ENCODE measurements at regions not wholly inside any gene's neighbourhood (a gene's known extent, or its start where the extent isn't known, plus 50 kb on each side); places are given as distances from the start of the nearest gene placed in this dataset.

DNA sequence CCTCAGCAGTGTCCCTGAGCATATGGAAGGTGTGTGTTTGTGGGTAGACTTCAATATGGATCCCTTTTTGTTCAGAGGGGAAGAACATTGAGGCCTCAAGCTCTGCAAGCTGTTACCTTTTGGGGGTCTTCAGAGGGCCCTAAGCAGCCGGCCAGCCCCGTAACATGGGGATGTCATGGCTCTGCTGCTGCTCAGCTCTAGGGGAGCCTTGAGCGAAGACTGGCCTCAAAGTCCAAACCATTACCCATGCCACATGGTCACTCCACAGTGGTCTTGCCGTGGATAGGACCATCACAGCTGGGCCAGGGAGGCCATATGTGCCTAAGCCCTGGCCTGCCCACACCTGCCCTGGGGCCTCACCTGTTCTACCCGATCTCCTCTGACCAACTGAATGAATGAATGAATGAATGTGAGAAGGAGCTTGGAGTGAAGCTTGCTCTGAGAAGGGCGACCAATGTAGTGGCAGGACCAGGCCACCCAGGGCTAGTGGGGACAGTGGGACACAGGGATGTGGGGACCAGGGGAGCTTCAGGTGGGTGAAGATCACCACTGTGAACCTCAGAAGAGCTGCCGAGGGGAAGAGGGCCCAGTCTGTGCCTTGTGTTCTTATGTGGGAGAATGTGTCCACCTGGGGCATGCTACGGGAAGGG is 754.6 kb downstream of the BRD1 start:
- Histone ChIP-seq H3K27me3 (replicated peaks in 1 of 7) (peaks cover 0 to 21% (median 0%) of the 10 kb centered on the region in 7 donors), H3K36me3 (no peaks in the 10 kb centered on the region), H3K4me1 (no peaks in the 10 kb centered on the region), H3K27ac (no peak overlapping the region), H3K9me3 (no peaks in the 10 kb centered on the region), H3K4me3 (no peak overlapping the region)
- intact Hi-C loops (cut with DNase I; ENCODE audit: low total_unique reads) = no loop called here
- TF ChIP-seq POLR2AphosphoS5 (IDR thresholded peaks at IDR 0.05) (no peak), POLR2A (IDR thresholded peaks at IDR 0.05) (no peak)
- TF ChIP-seq, protein P1, sequence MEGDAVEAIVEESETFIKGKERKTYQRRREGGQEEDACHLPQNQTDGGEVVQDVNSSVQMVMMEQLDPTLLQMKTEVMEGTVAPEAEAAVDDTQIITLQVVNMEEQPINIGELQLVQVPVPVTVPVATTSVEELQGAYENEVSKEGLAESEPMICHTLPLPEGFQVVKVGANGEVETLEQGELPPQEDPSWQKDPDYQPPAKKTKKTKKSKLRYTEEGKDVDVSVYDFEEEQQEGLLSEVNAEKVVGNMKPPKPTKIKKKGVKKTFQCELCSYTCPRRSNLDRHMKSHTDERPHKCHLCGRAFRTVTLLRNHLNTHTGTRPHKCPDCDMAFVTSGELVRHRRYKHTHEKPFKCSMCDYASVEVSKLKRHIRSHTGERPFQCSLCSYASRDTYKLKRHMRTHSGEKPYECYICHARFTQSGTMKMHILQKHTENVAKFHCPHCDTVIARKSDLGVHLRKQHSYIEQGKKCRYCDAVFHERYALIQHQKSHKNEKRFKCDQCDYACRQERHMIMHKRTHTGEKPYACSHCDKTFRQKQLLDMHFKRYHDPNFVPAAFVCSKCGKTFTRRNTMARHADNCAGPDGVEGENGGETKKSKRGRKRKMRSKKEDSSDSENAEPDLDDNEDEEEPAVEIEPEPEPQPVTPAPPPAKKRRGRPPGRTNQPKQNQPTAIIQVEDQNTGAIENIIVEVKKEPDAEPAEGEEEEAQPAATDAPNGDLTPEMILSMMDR (IDR thresholded peaks at IDR 0.05 in 8 of 11, conservative IDR thresholded peaks at IDR 0.05 in 3 of 11) = no peak
- DNase-seq = no peak
- WGBS, 5 donors = 89 to 95% (median 91%) methylated on average over 8 of the region's 8 CpGs

DNA sequence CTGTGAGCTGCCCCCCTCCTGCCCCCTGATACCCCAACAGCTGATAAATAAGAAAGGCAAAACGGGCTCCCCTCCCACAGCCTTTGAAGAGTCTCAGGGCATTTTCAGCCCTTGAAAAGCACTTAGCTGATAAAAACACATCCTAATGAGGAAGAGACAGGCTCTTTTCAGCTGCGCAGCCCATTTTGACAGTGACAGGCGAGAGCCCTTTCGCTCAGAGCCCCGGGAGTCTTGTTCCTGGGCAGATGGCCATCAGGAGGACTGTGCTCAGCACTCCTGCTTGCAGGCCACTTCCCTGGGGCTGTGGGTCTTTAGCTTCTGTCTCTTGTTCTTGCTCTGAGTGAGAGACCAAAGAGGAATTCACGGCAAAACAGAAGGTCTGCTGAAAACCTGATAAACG is 757.2 kb downstream of the BRD1 start:
- no peaks in the 10 kb centered on the region for H3K4me1 ChIP-seq
- TF ChIP-seq, protein P1 (IDR thresholded peaks at IDR 0.05 in 8 of 11, conservative IDR thresholded peaks at IDR 0.05 in 3 of 11) = no peak
- TF ChIP-seq POLR2AphosphoS5 (IDR thresholded peaks at IDR 0.05) (no peak), POLR2A (IDR thresholded peaks at IDR 0.05) (no peak)
- WGBS, 5 donors = 40 to 52% (median 49%) methylated on average over 7 of the region's 7 CpGs
- intact Hi-C loops (cut with DNase I; ENCODE audit: low total_unique reads) = no loop called here
- no peaks in the 10 kb centered on the region for H3K9me3 ChIP-seq
- H3K36me3 ChIP-seq = no peaks in the 10 kb centered on the region
- no peak for DNase-seq
- peaks cover 0 to 24% (median 0%) of the 10 kb centered on the region in 7 donors for H3K27me3 ChIP-seq (replicated peaks in 1 of 7)
- no peak overlapping the region for H3K4me3 ChIP-seq
- no peak overlapping the region for H3K27ac ChIP-seq

DNA sequence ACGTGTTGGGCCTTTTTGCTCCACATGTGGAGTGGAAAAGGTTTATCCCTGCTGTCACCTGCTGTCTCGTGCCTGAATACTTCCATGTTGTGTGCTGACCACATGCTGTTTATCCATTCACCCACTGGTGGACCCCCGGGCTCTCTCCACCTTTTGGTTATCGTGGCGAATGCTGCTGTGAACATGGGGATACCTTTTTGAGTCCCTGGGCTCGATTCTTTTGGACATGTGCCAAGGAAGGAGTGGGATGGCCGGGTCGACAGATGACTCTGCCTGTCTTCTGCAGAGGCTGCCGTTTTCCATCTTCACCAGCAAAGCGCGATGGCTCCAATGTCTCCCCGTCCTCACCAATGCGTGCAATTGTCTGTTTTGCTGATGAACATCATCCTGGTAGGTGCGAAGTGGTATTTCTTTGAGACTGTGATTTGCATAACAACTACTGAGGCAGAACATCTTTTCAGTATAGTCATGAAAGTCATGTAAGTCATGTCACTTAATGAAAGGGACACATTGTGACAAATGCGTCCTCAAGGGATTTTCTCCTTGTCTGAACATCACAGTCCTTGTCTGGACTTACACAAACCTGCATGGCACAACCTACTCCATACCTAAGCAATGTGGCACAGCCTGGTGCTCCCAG is 758.7 kb downstream of the BRD1 start:
- no peak for DNase-seq
- H3K36me3 ChIP-seq = no peaks in the 10 kb centered on the region
- no peaks in the 10 kb centered on the region for H3K4me1 ChIP-seq
- TF ChIP-seq, protein P1 (IDR thresholded peaks at IDR 0.05 in 8 of 11, conservative IDR thresholded peaks at IDR 0.05 in 3 of 11) = no peak
- TF ChIP-seq POLR2A (IDR thresholded peaks at IDR 0.05) = no peak
- TF ChIP-seq POLR2AphosphoS5 (IDR thresholded peaks at IDR 0.05) = no peak
- H3K9me3 ChIP-seq = no peaks in the 10 kb centered on the region
- 77 to 85% (median 80%) methylated on average over 15 of the region's 15 CpGs for WGBS, 5 donors
- no peak overlapping the region for H3K27ac ChIP-seq
- H3K4me3 ChIP-seq = no peak overlapping the region
- H3K27me3 ChIP-seq (replicated peaks in 1 of 7) = peaks cover 0 to 24% (median 0%) of the 10 kb centered on the region in 7 donors
- intact Hi-C loops (cut with DNase I; ENCODE audit: low total_unique reads) = no loop called here

DNA sequence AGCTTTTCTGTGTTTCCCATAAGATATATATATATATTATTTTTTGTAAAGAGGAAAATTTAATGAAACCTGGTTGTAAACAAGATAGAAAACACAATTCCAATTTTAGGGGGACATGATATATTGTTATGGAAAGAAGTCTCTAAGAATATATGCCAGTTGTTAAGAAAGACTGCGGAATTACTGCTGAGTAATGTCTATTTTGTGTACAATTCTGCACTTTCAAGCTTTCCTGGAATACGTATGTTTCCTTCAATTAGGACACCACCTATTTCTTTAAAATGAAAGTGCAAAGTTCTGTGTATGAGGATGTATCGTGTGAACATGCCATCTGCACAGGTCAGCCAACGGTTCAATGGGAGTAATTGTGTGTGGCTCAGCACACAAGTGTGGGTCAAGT is 760.2 kb downstream of the BRD1 start:
- Histone ChIP-seq H3K27ac (no peak overlapping the region), H3K9me3 (no peaks in the 10 kb centered on the region), H3K36me3 (no peaks in the 10 kb centered on the region), H3K4me1 (no peaks in the 10 kb centered on the region), H3K27me3 (replicated peaks in 1 of 7) (peaks cover 0 to 37% (median under 1%) of the 10 kb centered on the region in 7 donors), H3K4me3 (no peak overlapping the region)
- 78 to 86% (median 83%) methylated on average over 4 of the region's 4 CpGs for WGBS, 5 donors
- DNase-seq = no peak
- intact Hi-C loops (cut with DNase I; ENCODE audit: low total_unique reads) = no loop called here
- no peak for TF ChIP-seq POLR2A (IDR thresholded peaks at IDR 0.05)
- TF ChIP-seq POLR2AphosphoS5 (IDR thresholded peaks at IDR 0.05) = no peak
- TF ChIP-seq, protein P1 (IDR thresholded peaks at IDR 0.05 in 8 of 11, conservative IDR thresholded peaks at IDR 0.05 in 3 of 11) = no peak

Data from spleen (tissue), 11 donors.